GOT3 (cell line): ENCODE measurements at regions not wholly inside any gene's neighbourhood (a gene's known extent, or its start where the extent isn't known, plus 50 kb on each side); places are given as distances from the start of the nearest gene placed in this dataset.

Experiments
- DNase-seq: peaks from one replicate; lab custom pipeline; 2025; ENCODE audit warnings: mixed read lengths; lab: John Stamatoyannopoulos, UW

GRCh38 chr1:56222914-56223540, 356.3 kb downstream of the PLPP3 start:
- DNase-seq: no peak

- DNase-seq: no peak
Measured at GRCh38 chr1:56220021-56220420, 359.3 kb downstream of the PLPP3 start.

GRCh38 chr1:56218023-56218422, 361.3 kb downstream of the PLPP3 start:
- no peak for DNase-seq

GRCh38 chr1:56216218-56216617, 363.1 kb downstream of the PLPP3 start:
- no peak for DNase-seq

- no peak for DNase-seq
Measured at GRCh38 chr1:56215771-56216170, 363.6 kb downstream of the PLPP3 start.

GRCh38 chr1:56215086-56215485, 364.3 kb downstream of the PLPP3 start:
- no peak for DNase-seq

GRCh38 chr1:56213068-56213467, 366.3 kb downstream of the PLPP3 start:
- no peak for DNase-seq

- DNase-seq: no peak
Measured at GRCh38 chr1:56212143-56212542, 367.2 kb downstream of the PLPP3 start.

- DNase-seq: no peak
Measured at GRCh38 chr1:56206391-56206790, 373.0 kb downstream of the PLPP3 start.

GRCh38 chr1:56204206-56204605, 375.2 kb downstream of the PLPP3 start:
- DNase-seq: no peak

- DNase-seq: no peak
Measured at GRCh38 chr1:56202796-56203492, 376.4 kb downstream of the PLPP3 start.

GRCh38 chr1:56202186-56202585, 377.2 kb downstream of the PLPP3 start:
- no peak for DNase-seq

GRCh38 chr1:56200896-56201295, 378.5 kb downstream of the PLPP3 start:
- DNase-seq: no peak

- DNase-seq: no peak
Measured at GRCh38 chr1:56200442-56200841, 378.9 kb downstream of the PLPP3 start.

- no peak for DNase-seq
Measured at GRCh38 chr1:56199956-56200355, 379.4 kb downstream of the PLPP3 start.

GRCh38 chr1:56199061-56199460, 380.3 kb downstream of the PLPP3 start:
- DNase-seq: no peak

GRCh38 chr1:56197946-56198345, 381.4 kb downstream of the PLPP3 start:
- no peak for DNase-seq

- DNase-seq: no peak
Measured at GRCh38 chr1:56196839-56197238, 382.5 kb downstream of the PLPP3 start.

GRCh38 chr1:56194701-56195300, 384.6 kb downstream of the PLPP3 start:
- no peak for DNase-seq

- no peak for DNase-seq
Measured at GRCh38 chr1:56193656-56194055, 385.7 kb downstream of the PLPP3 start.

- no peak for DNase-seq
Measured at GRCh38 chr1:56191369-56191768, 388.0 kb downstream of the PLPP3 start.

- no peak for DNase-seq
Measured at GRCh38 chr1:56190806-56191365, 388.5 kb downstream of the PLPP3 start.
